HepG2 (cell line): ENCODE measurements at regions not wholly inside any gene's neighbourhood (a gene's known extent, or its start where the extent isn't known, plus 50 kb on each side); places are given as distances from the start of the nearest gene placed in this dataset.

Experiments
- ATAC-seq: fragments of 200-7000 bp; cut with Tn5 transposase; 3 replicates; pipeline ENCODE4 v1.9.1; 2020; ENCODE audit warnings: mild to moderate bottlenecking, moderate library complexity
- BruUV-seq: library from RNA; stranded (reverse); fragments of 400-500 nt; replicated peaks from 2 replicates; lab custom pipeline; 2021; lab: Mats Ljungman, UMichigan
- CTCF ChIA-PET: fragments of 300-600 bp; formaldehyde crosslinking; extraction: SDS; loops from one replicate; lab custom pipeline; 2021; ENCODE audit warnings: low total read pairs, inconsistent platforms, low intra/inter-chr PET ratio; lab: Yijun Ruan, JAX
- POLR2A ChIA-PET: fragments of 350-600 bp; sonication (Branson Sonifier 250); formaldehyde crosslinking; loops from one replicate; lab custom pipeline; 2020; ENCODE audit warnings: antibody characterized with exemption, inconsistent platforms; lab: Yijun Ruan, JAX
- DNase-seq: peaks from one replicate; pipeline ENCODE4 v3.0.0-alpha.2; 2015; ENCODE audit warnings: low spot score
- FAIRE-seq: peaks from 3 replicates; lab custom pipeline; 2011; peaks lifted over from hg19 to GRCh38; lab: Jason Lieb, UNC
- H2AFZ ChIP-seq: one replicate; pipeline ENCODE4 v1.6.1; 2011; ENCODE audit warnings: low read length, inconsistent platforms
- H3K27ac ChIP-seq: fragments of 300-600 bp; 3 replicates; pipeline ENCODE4 v1.8.0; 2011; ENCODE audit warnings: mixed run types, mild to moderate bottlenecking, mixed read lengths, low read length, inconsistent platforms; ENCODE audit not compliant: insufficient read depth; ENCODE audit errors: extremely low read length
- H3K27me3 ChIP-seq, 2 experiments: fragments of 200-600 bp in 1 of 2; 2 replicates in 1 of 2; 3 replicates in 1 of 2; pipeline versions ENCODE4 v1.6.0 to v1.8.0; 2011; ENCODE audit warnings: low read length in 2 of 2, mild to moderate bottlenecking in 2 of 2, moderate library complexity in 2 of 2, inconsistent platforms in 1 of 2; ENCODE audit not compliant: insufficient read depth in 2 of 2, control insufficient read depth in 1 of 2
- H3K36me3 ChIP-seq, 2 experiments: fragments of 200-600 bp in 1 of 2; replicated peaks in 1 of 2; 2 replicates in 1 of 2; 3 replicates in 1 of 2; pipeline versions ENCODE4 v1.5.1 to v1.8.0; 2011; ENCODE audit warnings: low read length in 2 of 2, inconsistent platforms in 1 of 2; ENCODE audit not compliant: insufficient read depth in 2 of 2, control insufficient read depth in 1 of 2
- H3K4me1 ChIP-seq: 2 replicates; pipeline ENCODE4 v1.5.1; 2012; ENCODE audit warnings: low read length, inconsistent platforms; ENCODE audit not compliant: insufficient read depth
- H3K4me2 ChIP-seq: 2 replicates; pipeline ENCODE4 v1.6.0; 2011; ENCODE audit warnings: low read depth, low read length, inconsistent platforms
- H3K4me3 ChIP-seq, 3 experiments: fragments of 200-600 bp in 1 of 3; sonication (generic), shearing (Covaris generic) in 1 of 3; replicated peaks in 1 of 3; 2 replicates each; pipeline ENCODE4 v1.5.1; 2011 to 2016; ENCODE audit warnings: low read length in 3 of 3, inconsistent platforms in 2 of 3, low read depth in 2 of 3, mild to moderate bottlenecking in 2 of 3, control low read depth in 1 of 3, mixed read lengths in 1 of 3; ENCODE audit not compliant: insufficient read depth in 1 of 3
- H3K79me2 ChIP-seq: one replicate; pipeline ENCODE4 v1.6.1; 2011; ENCODE audit warnings: low read length, inconsistent platforms; ENCODE audit not compliant: insufficient read depth
- H3K9ac ChIP-seq: 2 replicates; pipeline ENCODE4 v1.6.0; 2011; ENCODE audit warnings: mild to moderate bottlenecking, low read depth, low read length, inconsistent platforms; ENCODE audit not compliant: insufficient read depth
- H3K9me3 ChIP-seq: 2 replicates; pipeline ENCODE4 v1.5.1; 2012; ENCODE audit warnings: mild to moderate bottlenecking, low read length
- H4K20me1 ChIP-seq: 2 replicates; pipeline ENCODE4 v1.6.0; 2011; ENCODE audit warnings: inconsistent platforms, mild to moderate bottlenecking, low read length, moderate library complexity; ENCODE audit not compliant: insufficient read depth
- DMAP1 ChIP-seq: IDR thresholded peaks from 2 replicates; pipeline ENCODE4 v1.6.1; 2016
- FOXO1 ChIP-seq: sonication (generic); formaldehyde crosslinking; IDR thresholded peaks from 2 replicates; pipeline ENCODE4 v1.4.0; 2020; ENCODE audit warnings: missing genetic modification reagents
- LCORL ChIP-seq, 2 experiments: fragments of 450-650 bp in 1 of 2; sonication (generic) in 1 of 2; formaldehyde crosslinking in 1 of 2; IDR thresholded peaks; 2 replicates each; pipeline versions ENCODE4 v1.5.0 to v1.6.1; 2017 to 2020; ENCODE audit warnings: antibody characterized with exemption in 1 of 2, missing genetic modification reagents in 1 of 2
- MAFK ChIP-seq, 2 experiments: IDR thresholded peaks in 1 of 2; conservative IDR thresholded peaks in 1 of 2; 2 replicates each; pipeline ENCODE4 v1.6.1; 2011; ENCODE audit warnings: improper control_type of control experiment in 2 of 2, low read length in 2 of 2
- POGZ ChIP-seq: sonication (generic); formaldehyde crosslinking; IDR thresholded peaks from 2 replicates; pipeline ENCODE4 v1.4.0; 2020; ENCODE audit warnings: mild to moderate bottlenecking, missing genetic modification reagents
- UBTF ChIP-seq: sonication (generic); formaldehyde crosslinking; IDR thresholded peaks from 2 replicates; pipeline ENCODE4 v1.4.0; 2020; ENCODE audit warnings: mild to moderate bottlenecking, missing genetic modification reagents
- ZNF296 ChIP-seq: sonication (generic); formaldehyde crosslinking; conservative IDR thresholded peaks from 2 replicates; pipeline ENCODE4 v1.5.0; 2020; ENCODE audit warnings: mild to moderate bottlenecking, missing genetic modification reagents
- ZNF383 ChIP-seq: sonication (generic); formaldehyde crosslinking; IDR thresholded peaks from 2 replicates; pipeline ENCODE4 v1.4.0; 2020; ENCODE audit warnings: missing genetic modification reagents, mild to moderate bottlenecking, borderline replicate concordance
- ZNF547 ChIP-seq: sonication (generic); formaldehyde crosslinking; IDR thresholded peaks from 2 replicates; pipeline ENCODE4 v1.5.1; 2020; ENCODE audit warnings: mild to moderate bottlenecking, missing genetic modification reagents
- ZNF576 ChIP-seq: sonication (generic); formaldehyde crosslinking; IDR thresholded peaks from 2 replicates; pipeline ENCODE4 v1.4.0; 2020; ENCODE audit warnings: mild to moderate bottlenecking, missing genetic modification reagents
- ZNF770 ChIP-seq: sonication (generic); formaldehyde crosslinking; IDR thresholded peaks from 2 replicates; pipeline ENCODE4 v1.5.0; 2020; ENCODE audit warnings: mild to moderate bottlenecking, missing genetic modification reagents
- WGBS: methylation state at CpG from one replicate; pipeline ENCODE4 v1.1.6; 2017; ENCODE audit warnings: low lambda C conversion rate; 5-methylcytosine and 5-hydroxymethylcytosine counted together
- in situ Hi-C: cut with HindIII; loops from 2 replicates; pipeline ENCODE4 v1.10.0; 2017; ENCODE audit warnings: low pct_unique_long_range_greater_than_20kb; ENCODE audit not compliant: extremely low pct_ligation_motif_present
- intact Hi-C: fragments of 100-400 bp; cut with micrococcal nuclease; formaldehyde crosslinking; loops from one replicate; pipeline ENCODE4 v1.10.0; 2022; ENCODE audit not compliant: unreplicated experiment

GRCh38 chr14:23750357-23750756 is 114.2 kb downstream of the DHRS2 start:
- BruUV-seq, result no TSS peak
- no peaks in the 10 kb centered on the region for H3K79me2 ChIP-seq
- no peaks in the 10 kb centered on the region for H4K20me1 ChIP-seq
- no peak overlapping the region for H2AFZ ChIP-seq
- DNase-seq, result no peak
- CTCF ChIA-PET, result no interaction called here
- no peaks in the 10 kb centered on the region for H3K9me3 ChIP-seq
- H3K27ac ChIP-seq, result no peak overlapping the region
- intact Hi-C loops (no loop called here), in situ Hi-C loops (no loop called here)
- no peak overlapping the region for H3K4me2 ChIP-seq
- H3K4me1 ChIP-seq, result no peaks in the 10 kb centered on the region
- H3K27me3 ChIP-seq, result peaks cover 0 to 10% of the 10 kb centered on the region in 2 experiments; a peak in 1 of 5 replicates
- 10% methylated on average over 4 of the region's 4 CpGs for WGBS
- no peak overlapping the region for H3K4me3 ChIP-seq
- POLR2A ChIA-PET, result no interaction called here
- H3K9ac ChIP-seq, result no peak overlapping the region
- TF ChIP-seq LCORL (IDR thresholded peaks at IDR 0.05) (peak; percentile 82), LCORL (CRISPR knock-in tag; IDR thresholded peaks at IDR 0.05) (no peak), MAFK (conservative IDR thresholded peaks at IDR 0.05 in 1 of 2, IDR thresholded peaks at IDR 0.05 in 1 of 2; ENCODE audit: low read length in 2 of 2) (no peak)
- no peaks in the 10 kb centered on the region for H3K36me3 ChIP-seq
- no peak for FAIRE-seq
- ATAC-seq, result no peak

- in situ Hi-C loops, result no loop called here
- ChIA-PET CTCF (no interaction called here), POLR2A (no interaction called here)
- Histone ChIP-seq H2AFZ (no peak overlapping the region), H3K4me2 (no peak overlapping the region), H3K27me3 (peaks cover 0 to 10% of the 10 kb centered on the region in 2 experiments; a peak in 1 of 5 replicates), H3K36me3 (no peaks in the 10 kb centered on the region), H3K27ac (no peak overlapping the region), H4K20me1 (no peaks in the 10 kb centered on the region), H3K79me2 (no peaks in the 10 kb centered on the region), H3K9me3 (no peaks in the 10 kb centered on the region), H3K4me3 (no peak overlapping the region), H3K9ac (no peak overlapping the region), H3K4me1 (no peaks in the 10 kb centered on the region)
- BruUV-seq, result no TSS peak
- DNase-seq, result no peak
- ATAC-seq, result no peak
- WGBS, result 29% methylated on average over 2 of the region's 2 CpGs
- TF ChIP-seq FOXO1 (CRISPR knock-in tag), result no peak
- no peak for TF ChIP-seq DMAP1 (CRISPR knock-in tag)
- no peak for TF ChIP-seq POGZ
- no peak for TF ChIP-seq ZNF576 (CRISPR knock-in tag)
- TF ChIP-seq UBTF, result no peak
- no peak for TF ChIP-seq ZNF547 (CRISPR knock-in tag)
- TF ChIP-seq ZNF383, result no peak
- no peak for TF ChIP-seq ZNF296 (CRISPR knock-in tag)
- no peak for TF ChIP-seq ZNF770 (CRISPR knock-in tag)
- intact Hi-C loops, result no loop called here
- FAIRE-seq, result no peak
These were observed 115.5 kb downstream of the DHRS2 start for GRCh38 chr14:23751616-23752015.
